ENCODE measurements at regions not wholly inside any gene's neighbourhood (a gene's known extent, or its start where the extent isn't known, plus 50 kb on each side); places are given as distances from the start of the nearest gene placed in this dataset.

GRCh38 chr4:23219779-23220408 is 527.2 kb downstream of the GBA3 start (continued):
- TF ChIP-seq, protein P1, sequence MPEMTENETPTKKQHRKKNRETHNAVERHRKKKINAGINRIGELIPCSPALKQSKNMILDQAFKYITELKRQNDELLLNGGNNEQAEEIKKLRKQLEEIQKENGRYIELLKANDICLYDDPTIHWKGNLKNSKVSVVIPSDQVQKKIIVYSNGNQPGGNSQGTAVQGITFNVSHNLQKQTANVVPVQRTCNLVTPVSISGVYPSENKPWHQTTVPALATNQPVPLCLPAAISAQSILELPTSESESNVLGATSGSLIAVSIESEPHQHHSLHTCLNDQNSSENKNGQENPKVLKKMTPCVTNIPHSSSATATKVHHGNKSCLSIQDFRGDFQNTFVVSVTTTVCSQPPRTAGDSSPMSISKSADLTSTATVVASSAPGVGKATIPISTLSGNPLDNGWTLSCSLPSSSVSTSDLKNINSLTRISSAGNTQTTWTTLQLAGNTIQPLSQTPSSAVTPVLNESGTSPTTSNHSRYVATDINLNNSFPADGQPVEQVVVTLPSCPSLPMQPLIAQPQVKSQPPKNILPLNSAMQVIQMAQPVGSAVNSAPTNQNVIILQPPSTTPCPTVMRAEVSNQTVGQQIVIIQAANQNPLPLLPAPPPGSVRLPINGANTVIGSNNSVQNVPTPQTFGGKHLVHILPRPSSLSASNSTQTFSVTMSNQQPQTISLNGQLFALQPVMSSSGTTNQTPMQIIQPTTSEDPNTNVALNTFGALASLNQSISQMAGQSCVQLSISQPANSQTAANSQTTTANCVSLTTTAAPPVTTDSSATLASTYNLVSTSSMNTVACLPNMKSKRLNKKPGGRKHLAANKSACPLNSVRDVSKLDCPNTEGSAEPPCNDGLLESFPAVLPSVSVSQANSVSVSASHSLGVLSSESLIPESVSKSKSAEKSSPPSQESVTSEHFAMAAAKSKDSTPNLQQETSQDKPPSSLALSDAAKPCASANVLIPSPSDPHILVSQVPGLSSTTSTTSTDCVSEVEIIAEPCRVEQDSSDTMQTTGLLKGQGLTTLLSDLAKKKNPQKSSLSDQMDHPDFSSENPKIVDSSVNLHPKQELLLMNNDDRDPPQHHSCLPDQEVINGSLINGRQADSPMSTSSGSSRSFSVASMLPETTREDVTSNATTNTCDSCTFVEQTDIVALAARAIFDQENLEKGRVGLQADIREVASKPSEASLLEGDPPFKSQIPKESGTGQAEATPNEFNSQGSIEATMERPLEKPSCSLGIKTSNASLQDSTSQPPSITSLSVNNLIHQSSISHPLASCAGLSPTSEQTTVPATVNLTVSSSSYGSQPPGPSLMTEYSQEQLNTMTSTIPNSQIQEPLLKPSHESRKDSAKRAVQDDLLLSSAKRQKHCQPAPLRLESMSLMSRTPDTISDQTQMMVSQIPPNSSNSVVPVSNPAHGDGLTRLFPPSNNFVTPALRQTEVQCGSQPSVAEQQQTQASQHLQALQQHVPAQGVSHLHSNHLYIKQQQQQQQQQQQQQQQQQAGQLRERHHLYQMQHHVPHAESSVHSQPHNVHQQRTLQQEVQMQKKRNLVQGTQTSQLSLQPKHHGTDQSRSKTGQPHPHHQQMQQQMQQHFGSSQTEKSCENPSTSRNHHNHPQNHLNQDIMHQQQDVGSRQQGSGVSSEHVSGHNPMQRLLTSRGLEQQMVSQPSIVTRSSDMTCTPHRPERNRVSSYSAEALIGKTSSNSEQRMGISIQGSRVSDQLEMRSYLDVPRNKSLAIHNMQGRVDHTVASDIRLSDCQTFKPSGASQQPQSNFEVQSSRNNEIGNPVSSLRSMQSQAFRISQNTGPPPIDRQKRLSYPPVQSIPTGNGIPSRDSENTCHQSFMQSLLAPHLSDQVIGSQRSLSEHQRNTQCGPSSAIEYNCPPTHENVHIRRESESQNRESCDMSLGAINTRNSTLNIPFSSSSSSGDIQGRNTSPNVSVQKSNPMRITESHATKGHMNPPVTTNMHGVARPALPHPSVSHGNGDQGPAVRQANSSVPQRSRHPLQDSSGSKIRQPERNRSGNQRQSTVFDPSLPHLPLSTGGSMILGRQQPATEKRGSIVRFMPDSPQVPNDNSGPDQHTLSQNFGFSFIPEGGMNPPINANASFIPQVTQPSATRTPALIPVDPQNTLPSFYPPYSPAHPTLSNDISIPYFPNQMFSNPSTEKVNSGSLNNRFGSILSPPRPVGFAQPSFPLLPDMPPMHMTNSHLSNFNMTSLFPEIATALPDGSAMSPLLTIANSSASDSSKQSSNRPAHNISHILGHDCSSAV (CRISPR knock-in tag; IDR thresholded peaks at IDR 0.05; ENCODE audit: borderline replicate concordance), result no peak
- TF ChIP-seq ZNF670 (CRISPR knock-in tag; IDR thresholded peaks at IDR 0.05; ENCODE audit: borderline replicate concordance) (no peak), SETDB1 (CRISPR knock-in tag; IDR thresholded peaks at IDR 0.05; ENCODE audit: borderline replicate concordance) (no peak), AKNA (CRISPR knock-in tag; IDR thresholded peaks at IDR 0.05; ENCODE audit: borderline replicate concordance) (no peak), TGIF2 (CRISPR knock-in tag; IDR thresholded peaks at IDR 0.05) (no peak), ZNF615 (CRISPR knock-in tag; IDR thresholded peaks at IDR 0.05; ENCODE audit: borderline replicate concordance) (no peak)

All from HepG2 (cell line).